GM21526 (cell line): ENCODE measurements at regions not wholly inside any gene's neighbourhood (a gene's known extent, or its start where the extent isn't known, plus 50 kb on each side); places are given as distances from the start of the nearest gene placed in this dataset.
"Not testable (repeated sequence)": the region's sequence is repeated elsewhere in the genome, so short reads cannot be mapped to it uniquely, and the experiment has no call there.

Experiments used
- ATAC-seq: cut with Tn5 transposase; IDR thresholded peaks from one replicate; pipeline ENCODE4 v1.9.1; 2021; ENCODE audit warnings: moderate library complexity; ENCODE audit not compliant: unreplicated experiment, low FRiP score

DNA sequence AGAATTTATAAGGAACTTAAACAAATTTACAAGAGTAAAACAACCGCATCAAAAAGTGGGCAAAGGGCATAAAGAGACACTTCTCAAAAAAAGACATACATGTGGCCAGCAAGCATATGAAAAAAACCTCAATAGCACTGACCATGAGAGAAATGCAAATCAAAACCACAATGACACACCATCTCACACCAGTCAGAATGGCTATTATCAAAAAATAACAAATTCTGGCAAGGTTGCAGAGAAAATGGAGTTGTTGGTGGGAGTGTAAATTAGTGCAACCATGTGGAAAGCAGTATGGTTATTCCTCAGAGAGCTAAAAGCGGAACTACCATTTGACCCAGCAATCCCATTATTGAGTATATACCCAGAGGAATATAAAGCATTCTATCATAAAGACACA lies 866.8 kb upstream of the TENM4 start:
- no peak for ATAC-seq

DNA sequence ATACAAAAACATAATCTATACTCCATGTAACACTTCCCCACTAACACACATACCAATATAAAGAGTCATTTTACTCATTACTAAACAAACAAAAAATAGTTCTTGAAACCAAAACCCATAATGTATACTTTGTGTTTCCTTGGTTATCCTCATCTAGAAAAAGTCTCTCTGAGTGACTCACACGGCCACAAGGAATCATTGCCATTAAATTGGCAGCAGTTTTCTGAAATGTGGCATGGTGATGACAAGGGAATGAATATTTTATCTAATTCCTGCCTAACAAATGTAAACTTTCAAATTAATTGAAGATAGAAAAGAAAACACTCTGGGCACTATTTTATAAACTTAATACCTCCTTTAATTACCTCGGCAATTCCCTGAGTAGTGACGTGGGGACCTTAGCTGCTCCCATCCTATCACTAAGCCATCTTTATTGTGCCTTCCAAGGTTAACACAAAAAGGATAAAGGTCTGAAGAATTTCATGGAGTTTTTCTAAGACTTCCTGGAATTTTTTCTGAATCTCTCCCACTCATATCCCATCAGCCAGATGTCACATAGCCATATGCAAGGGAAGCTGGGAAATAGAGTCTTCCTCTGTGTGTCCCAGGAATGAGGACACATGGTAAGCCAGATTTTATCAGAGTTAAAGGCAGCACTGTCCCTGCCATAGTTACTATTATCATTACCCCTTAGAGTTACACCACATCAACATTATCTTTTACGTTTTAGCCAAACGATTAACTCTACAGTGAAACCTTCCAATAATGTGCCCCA lies 857.2 kb upstream of the TENM4 start:
- no peak for ATAC-seq

DNA sequence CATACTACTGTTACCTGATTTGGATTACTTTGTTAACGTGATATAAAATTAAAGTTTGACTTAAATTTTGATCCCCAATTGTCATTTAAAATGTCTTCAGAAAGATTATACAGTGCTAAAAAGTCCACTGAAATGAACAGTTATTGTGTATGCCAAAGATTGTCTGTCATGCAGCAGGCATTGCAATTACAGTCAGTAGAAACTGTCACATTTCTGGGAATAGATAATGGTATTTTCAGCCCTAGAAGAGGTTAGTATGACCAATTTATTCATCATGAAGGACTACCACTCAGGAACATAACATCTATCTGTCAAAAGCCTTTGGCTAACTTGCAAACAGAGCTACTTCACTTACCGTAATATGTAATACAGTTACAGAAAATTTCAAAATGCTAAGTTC lies 852.5 kb upstream of the TENM4 start:
- no peak for ATAC-seq

DNA sequence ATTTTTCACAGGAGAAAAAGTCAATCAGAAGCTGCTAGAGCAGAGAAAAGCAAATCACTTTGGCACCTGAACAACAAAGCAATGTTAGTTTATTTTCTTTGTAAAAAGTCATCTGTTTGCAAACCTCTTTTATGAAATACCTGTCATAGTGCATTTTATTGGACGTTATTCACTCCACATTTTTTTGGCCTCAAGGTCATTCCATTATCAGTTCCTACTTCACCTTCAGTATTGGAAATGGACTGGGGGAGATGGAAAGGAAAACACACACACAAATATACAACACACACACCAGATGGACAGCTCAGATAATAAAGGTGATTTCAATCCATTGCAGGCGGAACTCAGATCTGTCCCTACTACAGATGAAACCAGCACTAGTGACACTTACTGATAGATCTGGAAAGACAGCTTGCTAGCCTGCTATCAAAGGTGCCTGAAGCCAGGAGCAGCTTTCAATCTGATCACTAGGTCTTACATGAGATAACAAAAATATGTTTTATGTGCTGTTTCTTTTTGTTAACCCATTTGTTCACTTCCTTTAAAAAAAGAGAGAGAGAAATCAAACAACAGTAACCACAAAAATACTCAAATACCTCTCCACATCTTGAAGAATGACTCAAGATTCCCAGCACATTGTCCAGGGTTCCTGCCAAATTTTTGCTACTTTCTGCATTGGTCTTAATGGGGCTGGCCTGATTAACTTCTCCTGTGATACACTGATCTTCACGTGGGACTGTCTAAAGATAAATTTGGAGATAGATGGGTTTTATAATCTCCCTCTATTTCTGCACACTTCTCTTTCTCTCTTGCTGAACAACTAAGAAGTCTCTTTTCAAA lies 844.3 kb upstream of the TENM4 start:
- no peak for ATAC-seq

DNA sequence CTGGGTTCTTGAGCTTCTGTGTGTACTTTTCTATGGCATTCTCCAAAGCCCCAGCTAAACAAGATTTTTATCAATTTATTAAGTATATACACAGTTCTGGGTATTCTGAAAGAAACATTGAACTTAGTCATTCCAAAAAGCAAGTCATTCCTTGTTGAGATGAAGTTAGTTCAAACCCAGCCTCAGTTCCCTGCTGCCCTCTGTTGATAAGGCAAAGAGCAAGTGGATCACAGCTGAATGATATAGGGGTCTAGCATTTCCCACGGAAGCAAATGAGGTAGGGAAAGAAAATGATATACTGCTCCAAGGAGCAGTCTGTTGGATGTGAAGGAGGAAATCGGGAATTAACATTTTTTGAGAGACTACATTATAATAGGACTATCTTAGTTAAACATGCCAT lies 841.8 kb upstream of the TENM4 start:
- no peak for ATAC-seq

DNA sequence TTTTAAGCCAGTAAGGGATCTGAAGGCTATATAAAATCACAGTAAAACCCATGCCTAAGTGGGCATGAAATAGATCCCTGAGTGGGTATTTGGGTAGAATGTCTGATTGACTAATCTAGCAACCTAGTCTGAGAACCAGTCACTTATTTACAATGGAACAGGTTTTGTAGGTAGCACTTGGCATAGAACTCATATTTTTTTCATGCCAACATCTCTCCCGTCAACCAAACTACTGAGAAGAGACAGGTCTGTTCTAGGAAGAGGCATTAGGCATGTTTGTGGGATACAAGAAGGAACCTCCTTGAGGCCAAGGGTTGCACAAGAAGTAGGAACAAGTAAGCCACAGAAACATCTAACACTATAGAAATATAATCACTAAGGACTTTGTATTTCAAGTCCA lies 840.4 kb upstream of the TENM4 start:
- no peak for ATAC-seq

DNA sequence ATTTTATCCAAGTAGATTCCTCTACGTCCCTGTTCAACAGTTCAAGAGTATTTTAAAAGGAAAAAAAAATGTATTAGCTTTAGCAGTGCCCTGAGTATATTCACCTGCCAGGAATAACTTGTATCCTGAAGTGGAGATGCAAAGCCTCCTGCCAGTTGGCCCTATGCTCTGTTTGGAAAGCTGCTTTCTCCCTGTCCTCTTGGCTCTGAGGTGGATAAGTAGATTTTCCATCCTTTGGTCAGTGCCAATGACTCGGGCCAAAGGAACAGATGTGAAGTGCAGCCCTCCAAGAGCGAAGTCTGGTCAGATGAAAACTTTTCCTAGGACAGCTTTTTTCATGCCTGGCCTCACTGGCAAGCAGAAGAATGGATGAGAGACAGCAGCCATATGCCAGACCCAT lies 839.9 kb upstream of the TENM4 start:
- ATAC-seq: no peak

DNA sequence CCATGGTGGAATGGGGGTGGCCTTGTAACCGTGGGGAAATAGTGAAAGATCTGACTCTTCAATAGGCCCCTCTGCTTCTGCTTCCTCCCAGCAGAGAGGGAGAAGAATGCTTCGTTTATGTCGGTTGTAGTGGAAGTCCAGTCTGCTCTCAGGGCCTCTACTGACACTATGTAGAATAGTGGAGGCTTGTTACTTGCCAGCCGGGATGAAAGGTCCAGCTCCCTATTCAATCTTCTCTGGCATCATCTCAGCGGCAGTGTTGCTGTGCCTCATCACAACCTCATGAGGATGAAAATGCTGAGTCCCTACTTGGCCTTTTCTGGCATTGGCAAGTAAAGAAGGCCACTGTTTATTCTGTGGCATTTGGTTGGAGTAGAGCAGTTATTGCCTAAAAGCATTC lies 820.9 kb upstream of the TENM4 start:
- ATAC-seq: no peak

DNA sequence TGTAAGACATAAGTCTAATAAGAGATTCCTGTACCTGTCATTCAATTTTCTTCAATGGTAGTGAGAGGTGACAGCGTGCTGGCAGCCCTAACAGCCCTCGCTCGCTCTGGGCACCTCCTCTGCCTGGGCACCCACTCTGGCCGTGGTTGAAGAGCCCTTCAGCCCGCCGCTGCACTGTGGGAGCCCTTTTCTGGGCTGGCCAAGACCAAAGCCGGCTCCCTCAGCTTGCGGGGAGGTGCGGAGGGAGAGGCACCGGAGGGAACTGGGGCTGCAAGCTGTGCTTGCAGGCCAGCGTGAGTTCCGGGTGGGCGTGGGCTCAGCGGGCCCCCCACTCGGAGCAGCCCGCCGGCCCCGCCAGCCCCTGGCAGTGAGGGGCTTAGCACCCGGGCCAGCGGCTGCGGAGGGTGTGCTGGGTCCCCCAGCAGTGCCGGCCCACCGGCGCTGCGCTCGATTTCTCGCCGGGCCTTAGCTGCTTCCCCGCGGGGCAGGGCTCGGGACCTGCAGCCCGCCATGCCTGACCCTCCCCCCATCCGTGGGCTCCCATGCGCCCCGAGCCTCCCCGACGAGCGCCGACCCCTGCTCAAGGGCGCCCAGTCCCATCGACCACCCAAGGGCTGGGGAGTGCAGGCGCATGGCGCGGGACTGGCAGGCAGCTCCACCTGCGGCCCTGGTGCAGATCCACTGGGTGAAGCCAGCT lies 816.6 kb upstream of the TENM4 start:
- ATAC-seq: not testable (repeated sequence)

DNA sequence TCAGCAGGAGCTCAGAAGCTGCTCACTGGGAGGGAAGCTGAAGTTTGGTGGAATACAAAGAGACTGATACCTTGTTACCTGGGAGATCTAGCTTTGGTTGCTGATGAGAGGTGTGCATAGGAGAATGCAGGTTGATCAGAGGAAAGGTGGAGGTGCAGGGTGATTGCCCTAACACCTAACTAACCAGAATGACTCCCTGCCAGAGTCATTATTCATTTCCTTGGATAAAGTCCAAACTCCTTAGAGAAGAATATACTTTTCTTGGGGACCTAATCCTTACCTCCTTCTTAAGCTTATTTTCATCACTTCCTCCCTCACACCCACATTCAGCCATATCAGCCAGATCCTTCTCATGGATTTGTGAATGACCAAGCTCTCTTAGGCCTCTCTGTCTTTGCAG lies 814.2 kb upstream of the TENM4 start:
- ATAC-seq: no peak

DNA sequence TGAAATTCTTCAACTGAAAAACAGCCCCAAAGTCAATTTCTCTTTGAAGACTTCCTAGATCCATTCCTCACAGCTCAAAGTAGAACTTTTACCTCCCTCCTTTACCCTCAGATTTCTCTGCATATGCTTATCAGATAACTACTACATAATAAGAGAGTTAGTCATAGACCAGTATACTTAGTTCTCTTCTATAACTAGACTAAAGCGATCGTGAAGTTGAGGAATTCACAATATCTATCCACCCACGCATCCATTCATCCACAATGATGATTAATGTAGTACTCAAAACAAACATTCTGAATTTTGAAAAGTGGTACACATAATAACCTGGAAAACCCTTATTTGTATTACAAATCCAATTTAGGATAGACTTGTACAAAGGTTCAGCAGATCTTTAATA lies 800.9 kb upstream of the TENM4 start:
- no peak for ATAC-seq

DNA sequence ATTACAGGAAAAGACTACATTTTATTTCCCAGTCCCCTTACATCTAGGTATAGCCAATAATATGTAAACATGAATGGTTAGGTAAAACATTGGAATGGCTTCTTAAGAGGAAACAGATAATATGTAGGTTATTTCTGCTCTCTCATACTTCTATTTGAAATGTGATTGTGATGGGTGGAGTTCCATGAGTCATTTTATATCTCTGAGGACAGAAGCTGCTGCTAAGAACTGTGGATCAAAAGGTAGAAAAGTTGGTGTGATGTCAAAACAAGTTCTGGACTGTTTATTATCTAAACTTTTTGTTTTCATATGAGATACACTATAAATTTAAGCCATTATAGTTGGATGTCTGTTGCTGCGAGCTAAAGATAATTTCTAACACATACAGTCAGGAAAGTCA lies 799.4 kb upstream of the TENM4 start:
- ATAC-seq: no peak

DNA sequence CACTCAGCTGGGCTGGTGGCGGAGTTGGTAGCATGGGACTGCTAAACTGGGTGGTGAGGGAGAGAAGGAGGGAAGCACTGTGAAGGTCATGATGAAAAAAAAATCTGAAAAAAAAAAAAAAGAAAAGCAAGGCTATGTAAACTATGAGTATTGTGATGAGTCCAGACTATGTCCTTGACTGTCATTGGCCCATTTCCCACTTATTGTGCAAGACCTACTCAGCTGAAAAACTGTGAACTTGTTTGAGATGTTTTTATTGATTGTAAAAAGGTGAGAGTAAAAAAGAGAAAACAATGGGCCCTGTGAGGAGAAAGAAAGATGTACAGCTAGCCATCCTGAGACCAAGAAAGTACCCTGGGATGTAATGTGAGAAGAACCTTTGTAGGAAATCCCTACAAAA lies 798.4 kb upstream of the TENM4 start:
- ATAC-seq: no peak

DNA sequence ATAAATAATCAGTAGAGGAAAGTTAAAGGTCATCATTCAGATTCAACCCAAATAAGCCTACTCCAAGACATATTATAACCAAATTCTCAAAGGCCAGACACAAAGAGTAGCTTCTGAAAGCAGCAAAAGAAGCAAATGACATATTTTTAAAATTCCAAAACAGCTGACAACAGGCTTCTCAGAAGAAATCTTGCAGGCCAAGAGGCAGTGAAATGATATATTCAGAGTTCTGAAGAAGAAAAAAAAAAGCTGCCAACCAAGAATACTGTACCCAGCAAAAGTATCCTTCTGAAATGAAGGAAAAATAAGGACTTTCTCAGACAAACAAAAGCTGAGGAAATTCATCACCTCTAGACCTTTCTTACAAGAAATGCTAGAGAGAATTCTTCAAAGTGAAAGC lies 787.1 kb upstream of the TENM4 start:
- no peak for ATAC-seq

DNA sequence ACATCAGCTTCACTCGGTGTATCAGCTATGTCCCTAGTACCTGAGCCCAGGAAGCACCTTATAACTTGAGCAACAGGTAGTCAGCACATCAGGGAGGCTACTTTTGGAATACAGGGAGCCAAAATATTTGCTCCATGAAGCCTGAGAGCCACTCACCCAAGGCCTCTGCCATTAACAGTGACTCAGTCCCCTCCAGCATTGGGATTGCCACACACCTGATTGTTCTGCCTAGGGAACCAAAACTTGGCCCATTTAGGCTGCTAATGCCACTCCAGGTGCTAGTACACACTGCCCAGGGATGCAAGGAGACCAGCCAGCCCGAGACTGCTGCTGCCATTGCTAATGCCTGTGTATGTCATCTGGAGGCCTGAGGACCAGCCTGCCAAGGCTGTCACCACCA lies 773.6 kb upstream of the TENM4 start:
- ATAC-seq: no peak

DNA sequence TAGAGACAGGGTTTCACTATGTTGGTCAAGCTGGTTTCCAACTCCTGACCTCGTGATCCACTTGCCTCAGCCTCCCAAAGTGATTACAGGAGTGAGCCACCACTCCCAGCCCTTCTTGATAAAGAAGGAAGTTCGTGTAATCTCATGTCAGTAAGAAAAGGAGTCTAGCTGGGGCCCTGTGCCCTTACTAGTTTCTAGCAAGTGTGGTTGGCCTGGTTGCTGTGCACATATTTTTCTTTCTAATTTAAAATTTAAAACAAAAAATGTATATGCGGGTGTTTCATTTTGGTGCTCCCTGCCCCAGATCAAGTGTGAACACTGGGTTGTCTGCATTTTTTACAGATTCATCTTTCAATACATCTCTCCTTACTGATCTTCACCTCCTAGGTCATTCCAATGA lies 770.8 kb upstream of the TENM4 start:
- no peak for ATAC-seq

DNA sequence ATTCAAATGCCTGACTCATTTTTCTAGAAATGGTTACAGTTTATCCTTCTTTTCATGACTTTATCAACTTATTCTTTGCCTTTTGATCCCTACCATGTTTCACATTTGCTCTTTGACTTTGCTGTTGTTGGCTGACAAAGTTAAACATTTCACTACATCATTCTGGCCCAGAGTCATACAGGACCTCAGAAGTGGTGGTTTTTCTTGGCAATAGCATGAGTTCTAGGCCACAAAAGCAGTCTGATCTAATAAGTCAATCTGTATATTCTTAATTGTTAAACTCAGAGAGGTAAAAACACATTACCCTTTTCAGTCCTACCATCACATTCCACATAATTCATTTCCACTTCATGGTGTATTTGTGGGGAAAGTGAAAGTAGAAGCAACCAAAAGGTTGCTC lies 763.2 kb upstream of the TENM4 start:
- ATAC-seq: no peak

DNA sequence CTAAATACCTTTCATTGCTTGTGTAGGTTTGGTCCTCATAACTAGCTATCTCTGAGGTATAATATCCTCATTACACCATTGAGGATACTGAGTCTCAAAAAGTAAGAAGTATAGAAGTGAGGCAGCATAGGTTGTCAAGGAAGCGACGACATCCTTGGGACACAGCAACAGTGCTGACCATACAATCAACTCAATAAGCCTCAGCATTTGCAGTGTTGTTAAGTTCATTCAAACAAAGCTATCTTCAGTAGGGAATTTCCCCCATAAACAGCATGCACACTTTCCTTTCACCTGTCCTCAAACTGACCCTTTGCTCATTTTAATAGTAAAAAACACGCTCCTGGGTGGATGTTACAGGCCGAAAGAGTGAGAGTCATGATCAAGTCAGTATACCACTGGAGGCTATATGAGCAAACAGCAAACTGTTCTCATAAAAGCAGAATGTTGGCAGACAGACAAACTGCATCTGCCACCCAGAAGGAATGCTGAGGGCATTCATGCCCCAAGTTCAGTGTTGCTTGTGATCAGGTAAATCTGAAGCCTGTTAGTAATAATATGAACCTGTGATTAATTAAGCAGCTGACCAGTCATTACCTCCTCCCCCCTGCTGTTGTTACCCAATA lies 756.2 kb upstream of the TENM4 start:
- no peak for ATAC-seq

DNA sequence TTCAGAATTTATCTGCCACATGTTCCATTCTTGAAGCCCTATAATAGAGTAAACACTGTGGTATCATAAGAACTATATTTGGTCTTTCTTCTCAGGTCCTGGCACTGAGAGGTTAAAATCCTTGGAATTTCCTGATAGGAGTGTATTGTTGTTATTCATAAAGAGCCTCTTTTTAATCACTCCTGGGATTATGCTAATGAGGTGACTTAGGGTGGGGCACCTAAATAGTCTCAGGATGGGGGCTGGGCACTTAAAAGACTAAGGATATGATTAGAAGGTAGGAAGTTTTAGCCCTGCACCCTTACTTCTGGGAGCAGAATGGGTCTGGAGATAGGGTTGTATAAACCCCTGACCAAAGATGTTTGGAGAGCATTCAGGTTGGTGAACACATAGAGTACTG lies 755.2 kb upstream of the TENM4 start:
- no peak for ATAC-seq

DNA sequence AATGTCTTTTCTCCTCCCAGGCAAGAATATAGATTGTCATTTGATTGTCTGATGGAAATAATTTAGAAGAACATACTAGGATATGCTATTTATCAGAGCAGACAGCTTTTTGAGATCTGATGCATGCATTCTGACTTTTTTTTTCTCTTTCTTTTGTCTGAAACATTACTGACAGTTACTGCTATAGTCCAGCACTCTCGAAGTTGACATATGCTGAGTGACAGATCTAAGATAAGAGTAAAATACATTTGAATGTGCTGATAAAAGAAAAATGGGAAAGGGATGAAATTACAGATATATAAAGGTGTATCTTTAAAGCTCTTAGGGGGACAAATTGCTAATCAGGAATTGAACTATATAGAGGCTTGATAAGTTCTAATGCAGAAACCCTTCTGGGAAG lies 753.8 kb upstream of the TENM4 start:
- no peak for ATAC-seq

DNA sequence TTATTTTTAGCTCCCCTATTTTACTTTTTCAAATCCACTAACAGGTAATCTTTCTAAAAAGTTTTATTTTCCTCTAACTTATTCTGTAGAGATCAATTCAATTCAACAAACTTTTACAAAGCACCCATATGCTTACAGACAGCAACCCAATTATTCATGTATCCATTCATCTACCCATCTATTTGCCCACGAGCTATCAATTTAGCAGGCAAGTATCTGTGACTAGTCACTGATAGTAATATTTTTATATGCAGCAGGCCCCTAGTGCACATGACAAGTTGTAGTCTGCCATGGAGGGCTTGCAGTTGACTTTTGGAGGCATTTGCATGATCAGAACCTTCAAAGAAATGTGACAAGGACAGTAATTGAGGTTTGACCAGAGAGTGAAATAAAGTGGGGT lies 753.2 kb upstream of the TENM4 start:
- ATAC-seq: no peak
